ENCODE measurements at regions not wholly inside any gene's neighbourhood (a gene's known extent, or its start where the extent isn't known, plus 50 kb on each side); places are given as distances from the start of the nearest gene placed in this dataset.

DNA sequence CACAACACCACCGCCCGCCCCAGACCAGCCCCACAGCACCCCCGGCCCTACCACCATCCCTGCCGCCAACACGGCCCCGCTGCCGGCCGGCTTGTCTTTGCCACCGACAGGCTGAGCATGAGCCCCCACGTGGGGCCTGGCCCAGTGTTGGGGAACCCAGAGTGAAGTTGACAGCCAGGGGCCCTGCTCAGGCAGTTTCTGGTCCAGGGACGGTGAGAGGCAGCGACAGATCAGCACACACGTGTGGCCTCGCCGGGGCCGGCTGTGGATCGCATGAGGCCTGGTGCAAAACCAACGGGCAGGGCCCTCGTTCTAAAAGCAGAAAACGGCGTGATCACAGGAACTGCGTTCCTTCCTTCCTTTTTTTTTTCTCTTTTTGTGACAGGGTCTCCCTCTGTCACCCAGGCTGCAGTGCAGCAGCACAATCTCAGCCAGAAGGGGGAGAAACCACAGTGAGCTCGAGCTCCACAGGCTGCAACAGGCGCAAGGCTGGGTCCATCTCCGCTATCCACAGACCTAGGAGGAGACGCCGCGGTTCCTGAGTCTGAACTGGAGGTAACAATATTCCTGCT, 50.5 kb upstream of the FBRSL1 start:
- DNase-seq: no peak

DNA sequence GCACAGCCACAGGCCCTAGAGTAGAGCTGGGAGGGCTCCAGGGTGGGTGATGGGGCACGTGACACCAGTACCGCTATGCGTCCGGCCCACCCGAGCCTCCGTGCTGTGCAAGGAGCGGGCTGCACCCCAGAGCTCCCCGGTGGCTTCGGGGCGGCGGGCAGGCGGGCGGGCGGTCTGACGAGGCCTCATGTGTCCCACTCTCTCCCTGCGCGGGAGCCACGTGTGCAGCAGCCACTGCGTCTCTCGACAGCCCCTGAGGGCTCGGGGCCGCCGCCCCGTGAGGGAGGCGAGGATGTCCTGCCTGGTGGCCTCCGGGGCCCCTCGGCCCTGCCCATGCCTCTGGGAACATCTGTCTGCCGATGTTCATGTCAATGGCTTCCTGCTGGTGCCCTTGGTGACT, 51.2 kb upstream of the FBRSL1 start:
- DNase-seq: no peak

DNA sequence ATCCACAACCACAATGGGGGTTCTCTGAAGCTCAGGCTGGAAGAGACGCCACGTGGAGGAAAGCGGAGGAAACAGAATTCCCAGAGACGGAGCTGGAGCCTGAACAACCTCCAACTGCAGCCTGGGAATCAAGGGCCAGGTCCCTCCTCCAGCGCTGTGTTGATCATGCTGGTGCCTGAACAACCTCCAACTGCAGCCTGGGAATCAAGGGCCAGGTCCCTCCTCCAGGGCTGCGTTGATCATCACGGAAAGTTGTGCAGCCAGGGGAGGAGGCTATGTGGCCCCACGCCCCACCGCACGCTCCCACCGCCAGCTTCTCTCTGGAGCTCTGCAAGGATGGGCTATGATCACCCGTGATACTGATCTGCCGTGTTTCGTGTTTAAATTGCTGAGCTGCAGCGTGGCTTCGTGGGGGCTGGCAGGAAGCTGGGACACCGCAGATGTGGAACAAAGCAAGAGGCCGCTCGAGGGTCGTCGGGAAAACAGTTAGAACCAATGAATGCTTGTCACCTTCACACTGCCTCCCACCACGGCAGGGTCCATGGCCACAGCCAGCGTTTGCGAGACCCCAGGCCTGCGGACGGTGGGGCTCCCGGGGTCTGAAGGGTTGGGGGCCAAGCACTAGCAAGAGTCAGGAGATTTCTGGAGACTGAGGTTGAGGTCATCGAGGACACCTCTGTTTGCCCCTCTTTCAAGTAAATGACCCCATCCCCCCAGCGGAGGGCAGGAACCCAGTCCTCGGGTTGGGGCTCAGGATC, 51.8 kb upstream of the FBRSL1 start:
- DNase-seq: no peak

DNA sequence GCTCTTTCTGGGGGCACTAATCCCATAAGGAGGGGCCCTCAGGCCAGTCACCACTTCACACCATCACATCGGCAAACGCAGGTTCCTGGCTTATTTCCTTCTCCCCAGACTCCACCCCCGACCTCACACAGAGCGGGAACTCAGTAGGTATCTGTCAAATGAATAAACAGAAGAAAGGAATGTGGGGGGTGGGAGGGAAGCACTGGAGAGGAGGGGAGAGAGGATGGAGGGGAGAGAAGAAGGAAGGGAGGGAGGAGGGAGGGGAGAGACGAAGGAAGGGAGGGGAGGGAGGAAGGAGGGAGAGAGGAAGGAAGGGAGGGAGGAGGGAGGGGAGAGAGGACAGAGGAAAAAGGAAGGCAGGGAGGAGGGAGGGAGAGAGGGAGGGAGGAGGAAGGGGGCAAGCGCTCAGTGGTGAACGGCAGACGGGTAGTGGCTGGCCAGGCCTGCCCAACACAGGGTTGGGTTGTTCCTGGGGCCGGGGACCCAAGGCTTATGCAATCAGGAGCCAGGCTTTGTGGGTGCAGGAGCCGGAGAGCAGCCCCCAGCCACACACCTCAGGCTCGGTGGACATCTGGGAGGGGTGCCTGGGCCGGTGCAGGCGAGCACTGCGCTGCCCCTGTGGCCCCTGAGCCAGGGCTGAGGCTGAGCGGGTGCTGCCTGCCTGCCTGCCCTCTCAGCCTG, 52.6 kb upstream of the FBRSL1 start:
- no peak for DNase-seq

DNA sequence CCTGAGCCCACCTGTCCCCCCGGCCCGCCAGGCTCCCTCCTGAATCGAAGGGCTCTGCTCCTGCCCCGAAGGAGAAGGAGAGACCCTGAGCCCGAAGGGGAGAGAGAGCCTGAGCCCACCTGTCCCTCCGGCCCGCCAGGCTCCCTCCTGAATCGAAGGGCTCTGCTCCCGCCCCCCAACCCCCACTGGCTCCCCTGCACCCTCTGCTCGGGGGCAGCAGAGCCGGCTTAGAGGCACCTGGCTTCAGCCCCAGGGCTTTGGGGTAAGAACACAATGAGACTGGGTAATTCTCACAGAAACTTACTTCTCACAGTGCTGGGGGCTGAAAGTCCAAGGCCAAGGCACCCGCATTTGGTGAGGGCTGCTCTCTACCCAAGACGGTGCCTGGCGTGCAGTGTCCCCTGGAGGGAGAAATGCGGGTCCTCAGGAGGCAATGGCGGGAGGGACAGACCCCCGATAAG, 53.1 kb upstream of the FBRSL1 start:
- no peak for DNase-seq

DNA sequence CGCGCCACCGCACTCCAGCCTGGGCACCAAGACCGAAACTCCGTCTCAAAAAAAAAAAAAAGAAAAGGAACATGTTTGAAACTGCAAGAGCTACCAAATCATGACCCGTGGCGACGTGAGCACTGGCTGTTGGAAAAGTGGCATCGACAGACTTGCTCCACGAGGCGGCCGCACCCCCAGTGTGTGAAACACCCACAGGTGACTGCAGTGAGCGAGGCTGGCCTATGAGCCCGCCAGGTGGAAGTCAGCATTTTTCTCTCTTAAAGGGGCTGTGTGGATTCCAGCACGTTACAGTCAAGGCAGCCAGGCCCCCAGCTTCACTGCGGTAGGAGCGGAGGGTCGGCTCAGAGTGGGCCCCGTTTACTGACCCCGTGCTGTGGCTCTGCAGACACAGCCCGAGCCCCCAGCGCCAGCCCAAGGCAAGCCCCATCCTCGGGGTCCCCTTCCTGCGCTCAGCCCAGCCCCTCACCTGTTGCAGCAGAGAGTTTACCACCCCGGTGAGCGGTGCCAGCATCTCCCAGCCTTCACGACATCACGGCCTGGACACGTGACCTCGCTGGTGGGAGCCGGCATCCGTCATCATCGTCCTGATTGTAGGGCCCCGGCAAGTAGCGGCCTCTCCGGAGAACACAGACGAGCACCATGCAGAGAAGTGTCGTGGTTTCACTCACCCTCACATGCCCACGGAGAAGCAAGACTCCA, 54.3 kb upstream of the FBRSL1 start:
- no peak for DNase-seq

DNA sequence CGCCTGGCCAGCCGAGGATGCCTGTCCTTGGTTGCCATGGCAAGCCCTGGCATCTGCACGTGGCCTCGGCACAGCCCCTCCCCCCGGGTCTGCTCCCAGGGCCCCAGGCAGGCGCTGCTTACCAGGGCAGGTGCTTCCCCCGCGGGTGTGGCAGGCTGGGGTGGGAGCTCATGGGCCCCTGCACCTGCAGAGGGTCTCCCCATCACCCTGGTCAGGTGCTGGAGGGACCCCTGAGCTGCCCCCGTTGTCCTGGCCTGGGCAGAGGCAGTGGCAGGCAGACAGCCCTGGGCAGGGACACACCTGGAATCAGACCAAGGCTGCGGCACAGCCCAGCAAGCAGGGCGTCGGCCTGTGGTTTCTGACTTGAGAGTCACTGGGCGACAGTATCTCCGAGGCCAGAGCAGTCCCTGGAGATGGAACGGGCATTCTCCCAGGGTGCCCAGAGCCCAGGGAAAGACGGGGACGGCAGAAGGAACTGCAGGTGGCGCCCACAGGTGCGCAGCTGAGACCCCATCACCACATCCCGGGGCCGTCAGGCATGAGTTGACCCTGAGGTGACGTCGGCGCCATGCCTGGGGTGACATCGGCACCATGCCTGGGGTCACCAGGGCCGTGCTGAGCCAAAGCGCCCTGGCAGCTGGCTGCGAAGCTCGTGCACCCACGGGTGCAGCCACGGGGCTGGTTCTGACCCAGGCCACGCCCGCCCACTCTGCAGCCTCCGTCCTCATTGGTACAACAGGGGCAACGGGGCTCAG, 56.1 kb upstream of the FBRSL1 start:
- DNase-seq: peak; percentile 25

DNA sequence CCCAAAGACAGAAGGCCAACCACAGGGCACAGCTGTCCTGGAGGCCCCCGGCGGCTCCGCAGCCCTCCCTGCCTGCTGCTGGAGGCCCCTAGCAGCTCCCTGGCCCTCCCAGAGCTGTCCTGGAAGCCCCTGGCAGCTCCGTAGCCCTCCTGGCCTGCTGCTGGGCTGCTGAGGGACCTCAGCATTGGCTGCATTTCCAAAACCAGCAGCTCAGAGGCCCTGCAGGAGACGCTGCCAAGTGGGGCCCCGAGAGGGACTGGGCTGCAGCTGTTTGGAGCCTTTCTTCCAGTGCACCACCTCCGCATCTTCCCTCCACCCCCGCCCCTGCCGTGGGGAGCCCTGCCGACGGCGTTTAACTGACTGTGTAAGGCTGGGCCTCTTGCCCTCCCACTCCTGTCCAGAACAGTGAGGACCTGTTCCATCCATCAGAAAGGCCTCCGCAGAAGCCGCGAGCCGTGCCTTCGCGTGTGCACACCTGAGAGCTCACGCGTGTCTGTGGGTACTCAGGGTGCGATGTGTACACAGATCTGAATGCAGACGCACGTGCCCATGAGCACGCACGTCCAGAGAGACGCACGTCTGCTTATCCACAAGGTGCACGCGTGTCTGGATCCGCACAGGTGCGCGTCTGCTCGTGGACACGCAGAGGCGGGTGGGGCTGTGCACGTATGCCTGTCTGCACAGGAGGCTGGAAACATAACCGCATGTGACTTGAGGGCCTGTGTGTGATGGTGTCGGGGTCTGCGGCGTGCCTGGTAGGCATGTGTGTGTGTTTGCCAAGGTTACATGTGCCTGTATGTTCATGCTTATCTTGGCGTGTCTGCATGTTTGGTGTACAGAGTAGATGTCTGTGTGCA, 57.0 kb upstream of the FBRSL1 start:
- no peak for DNase-seq

DNA sequence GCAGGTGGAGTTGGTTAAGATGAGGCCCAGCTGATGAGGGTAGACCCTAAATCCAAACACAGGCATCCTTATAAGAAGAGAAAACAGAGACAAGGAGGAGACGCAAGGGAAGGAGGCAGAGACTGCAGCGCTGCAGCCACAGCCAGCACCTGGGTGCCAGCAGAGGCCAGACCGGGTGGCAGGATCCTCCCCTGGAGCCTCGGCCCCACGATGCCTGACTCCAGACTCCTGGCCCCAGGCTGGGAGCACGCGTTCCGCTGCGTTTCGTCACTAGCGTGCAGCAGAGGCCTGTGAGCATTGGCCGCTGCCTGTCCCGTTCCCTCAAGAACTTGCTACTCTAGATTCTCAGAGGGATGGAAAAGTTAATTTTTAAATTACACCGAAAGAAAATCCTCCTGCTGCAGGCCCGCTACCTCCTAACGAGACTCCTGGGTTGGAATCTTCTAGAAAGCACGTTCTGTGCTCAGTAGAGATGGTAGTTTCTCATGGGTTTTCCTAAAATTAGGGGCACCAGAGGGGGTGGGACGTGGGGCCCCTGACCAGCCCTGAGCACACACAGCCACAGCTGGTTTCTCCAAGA, 57.7 kb upstream of the FBRSL1 start:
- DNase-seq: no peak

DNA sequence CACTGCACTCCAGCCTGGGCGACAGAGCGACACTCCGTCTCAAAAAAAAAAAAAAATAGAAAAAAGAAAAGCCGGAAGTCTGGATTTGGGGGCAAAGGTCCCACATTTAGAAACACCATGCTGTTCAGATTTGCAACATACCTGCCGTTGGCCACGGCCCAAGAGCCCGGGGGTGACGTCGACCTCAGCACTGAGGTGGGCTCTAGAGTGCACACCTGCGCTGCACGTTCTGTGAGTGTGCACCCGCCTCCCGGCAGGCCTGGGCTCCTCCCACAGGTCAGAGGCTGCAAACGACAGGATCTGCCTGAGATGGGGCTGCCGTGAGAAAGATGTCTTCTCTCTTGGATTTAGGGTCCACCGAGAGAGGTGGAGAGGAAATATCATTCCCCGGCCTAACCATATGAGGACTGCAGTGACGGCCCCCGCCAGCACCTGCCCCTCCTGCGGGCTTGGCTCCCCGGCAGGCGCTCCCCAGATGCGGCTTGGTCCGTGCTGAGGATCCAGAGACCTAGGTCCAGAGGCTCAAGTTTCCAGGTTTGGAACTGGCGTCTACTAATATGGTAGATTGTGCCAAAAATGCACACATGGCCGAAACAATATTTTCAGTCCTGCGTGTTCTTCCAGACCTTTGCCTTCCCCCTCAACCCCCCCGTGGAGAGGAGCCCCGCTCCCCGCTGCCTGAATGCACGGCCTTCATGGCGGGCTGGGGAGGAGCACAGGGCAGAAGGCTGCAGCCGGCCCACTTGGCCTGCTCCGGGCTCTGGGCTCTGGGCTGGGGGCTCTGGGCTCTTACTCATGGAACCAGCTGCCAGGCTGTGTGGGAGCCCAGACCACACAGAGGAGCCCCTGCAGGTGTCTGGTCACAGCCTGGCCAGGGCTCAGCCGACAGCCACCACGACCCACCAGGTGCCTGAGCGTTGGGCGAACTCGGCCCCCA, 58.8 kb upstream of the FBRSL1 start:
- DNase-seq: no peak

DNA sequence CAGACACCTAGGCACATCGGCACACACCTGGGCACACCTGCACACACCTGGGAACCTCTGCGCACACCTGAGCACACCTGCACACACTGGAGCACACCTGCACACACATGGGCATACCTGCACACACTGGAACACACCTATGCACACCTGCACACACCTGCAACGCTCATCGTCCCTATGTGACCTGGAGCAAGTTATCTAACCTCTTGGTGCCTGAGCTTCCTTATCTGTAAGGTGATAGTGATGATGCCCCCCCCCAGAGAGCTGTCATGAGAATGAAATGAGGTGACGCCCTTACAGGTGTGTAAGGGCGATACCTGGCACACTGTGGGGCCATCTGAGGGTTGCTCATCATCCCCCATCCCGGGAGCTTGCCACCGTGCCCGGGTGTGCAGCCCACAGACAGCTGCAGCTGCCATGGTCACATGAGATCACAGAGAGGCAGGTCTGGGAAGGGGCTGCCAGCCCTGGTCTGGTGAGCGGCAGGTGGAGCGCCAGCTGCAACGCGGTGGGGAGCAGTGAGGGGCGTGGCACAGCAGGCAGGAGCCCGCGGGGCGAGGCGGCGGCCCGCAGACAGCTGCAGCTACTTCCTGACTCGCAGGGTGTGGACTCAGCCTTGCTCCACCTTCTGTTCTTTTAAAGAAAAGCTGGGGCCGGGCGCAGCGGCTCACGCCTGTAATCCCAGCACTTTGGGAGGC, 59.9 kb upstream of the FBRSL1 start:
- DNase-seq: peak; percentile 91

DNA sequence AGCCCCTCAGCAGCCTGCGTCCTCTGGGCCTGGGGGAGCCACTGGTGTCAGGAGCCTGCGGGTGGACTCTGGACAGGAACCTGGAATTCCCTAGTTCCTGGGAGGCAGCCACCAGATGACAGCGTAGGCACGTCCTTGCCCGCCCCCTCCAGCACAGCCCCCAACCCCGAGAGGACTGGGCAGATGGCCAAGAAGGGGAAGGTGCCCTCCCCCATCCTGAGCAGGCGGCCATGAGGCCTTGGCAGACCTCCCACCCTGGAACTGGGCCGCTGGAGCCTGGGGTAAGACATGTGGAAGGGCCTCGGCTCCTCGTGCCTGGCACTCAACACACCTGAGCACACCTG, 60.4 kb upstream of the FBRSL1 start:
- DNase-seq: peak; percentile 23

DNA sequence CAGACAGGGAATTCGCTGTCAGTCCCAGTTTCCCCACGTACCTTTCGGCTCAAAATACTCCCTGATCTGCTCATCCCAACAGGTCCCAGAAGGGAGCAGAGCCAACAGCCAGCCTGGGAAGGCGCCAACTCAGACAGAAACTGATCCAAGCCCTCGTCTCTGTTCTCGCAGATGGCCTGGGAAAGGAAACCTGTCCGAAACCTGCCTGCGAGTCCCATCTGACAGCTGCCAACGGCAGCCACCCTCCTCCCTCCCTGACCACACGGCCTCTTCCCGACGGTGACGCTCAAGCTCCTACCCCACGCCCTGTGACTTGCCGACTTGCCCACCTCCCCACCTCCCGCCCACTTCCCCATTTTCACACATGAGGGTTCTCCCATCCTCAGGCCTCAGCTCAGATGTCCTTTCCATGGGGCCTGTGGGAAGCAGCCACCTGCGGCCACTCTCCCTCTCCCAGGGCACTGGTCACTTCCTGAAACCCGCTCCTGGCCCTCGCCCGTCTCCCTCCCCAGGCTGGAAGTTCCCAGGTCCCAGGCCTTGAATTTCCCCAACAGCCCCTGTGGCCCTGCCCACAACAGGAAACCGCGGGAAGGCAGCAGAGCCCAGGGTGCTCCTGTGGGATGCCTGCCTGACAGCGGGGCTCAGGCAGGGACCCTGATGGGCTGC, 60.9 kb upstream of the FBRSL1 start:
- DNase-seq: peak; percentile 47

DNA sequence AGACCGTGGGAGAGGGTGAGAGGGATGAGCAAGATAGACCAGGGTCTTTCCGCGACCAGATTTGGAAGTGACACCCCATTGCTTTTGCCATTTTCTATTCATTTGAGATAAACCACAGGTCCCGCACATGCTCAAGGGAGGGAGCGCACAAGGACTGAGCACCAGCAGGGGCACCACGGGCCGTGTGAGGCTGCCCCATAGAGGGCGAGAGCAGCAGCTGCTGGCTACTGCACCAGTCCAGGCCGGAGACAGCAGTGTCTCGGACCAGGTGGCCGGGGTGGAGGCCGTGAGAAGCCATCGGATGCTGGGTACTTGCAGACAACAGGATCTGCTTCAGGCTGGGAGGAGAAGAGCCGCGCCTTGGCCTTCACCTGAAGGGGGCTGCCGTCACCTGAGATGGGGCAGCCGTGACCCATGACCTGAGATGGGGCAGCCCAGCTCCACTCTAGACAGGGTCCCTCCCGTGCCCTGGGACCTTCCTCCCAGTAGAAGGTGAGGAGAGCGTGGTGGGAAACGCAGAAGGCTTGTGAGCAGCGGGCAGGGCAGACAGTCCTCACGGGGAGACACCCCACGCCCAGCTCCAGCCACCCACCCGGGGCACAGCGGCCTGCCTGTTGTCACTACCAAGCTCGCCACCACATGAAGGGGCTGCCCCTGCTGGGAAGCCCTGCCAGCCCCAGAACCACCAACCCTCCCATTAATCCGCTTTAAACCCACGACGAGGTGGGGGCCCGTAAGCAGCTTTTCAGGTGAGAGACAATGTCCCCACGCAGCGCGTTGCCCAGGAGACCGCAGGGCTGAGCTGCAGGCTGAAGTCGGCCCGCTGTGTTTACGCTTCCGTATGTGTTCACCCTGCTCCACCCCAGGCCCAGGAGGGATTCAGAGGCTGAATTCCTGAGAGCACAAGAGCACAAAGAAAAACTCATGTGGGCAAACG, 61.7 kb upstream of the FBRSL1 start:
- DNase-seq: no peak

DNA sequence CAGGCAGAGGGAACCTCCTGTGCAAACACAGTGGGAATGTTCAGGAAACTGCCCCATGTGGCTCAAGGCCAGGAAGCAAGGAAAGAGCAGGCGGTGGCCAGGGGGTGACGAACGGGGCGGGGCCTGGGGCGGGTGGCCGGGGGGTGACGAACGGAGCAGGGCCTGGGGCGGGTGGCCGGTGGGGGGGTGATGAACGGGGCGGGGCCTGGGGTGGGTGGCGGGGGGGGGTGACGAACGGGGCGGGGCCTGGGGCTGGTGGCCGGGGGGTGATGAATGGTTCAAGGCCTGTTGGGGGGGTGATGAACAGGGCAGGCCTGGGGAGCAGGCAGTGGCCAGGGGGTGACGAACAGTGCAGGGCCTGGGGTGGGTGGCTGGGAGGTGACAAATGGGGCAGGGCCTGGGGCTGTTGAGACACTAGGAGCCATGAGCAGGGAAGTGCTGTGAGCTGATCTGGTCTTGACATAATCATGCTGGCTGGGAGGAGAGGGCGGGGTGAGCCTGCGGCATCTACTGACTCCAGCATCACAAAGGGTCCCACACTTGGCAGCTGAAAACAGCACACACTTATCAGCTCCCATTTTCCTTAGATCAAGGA, 62.7 kb upstream of the FBRSL1 start:
- DNase-seq: no peak

DNA sequence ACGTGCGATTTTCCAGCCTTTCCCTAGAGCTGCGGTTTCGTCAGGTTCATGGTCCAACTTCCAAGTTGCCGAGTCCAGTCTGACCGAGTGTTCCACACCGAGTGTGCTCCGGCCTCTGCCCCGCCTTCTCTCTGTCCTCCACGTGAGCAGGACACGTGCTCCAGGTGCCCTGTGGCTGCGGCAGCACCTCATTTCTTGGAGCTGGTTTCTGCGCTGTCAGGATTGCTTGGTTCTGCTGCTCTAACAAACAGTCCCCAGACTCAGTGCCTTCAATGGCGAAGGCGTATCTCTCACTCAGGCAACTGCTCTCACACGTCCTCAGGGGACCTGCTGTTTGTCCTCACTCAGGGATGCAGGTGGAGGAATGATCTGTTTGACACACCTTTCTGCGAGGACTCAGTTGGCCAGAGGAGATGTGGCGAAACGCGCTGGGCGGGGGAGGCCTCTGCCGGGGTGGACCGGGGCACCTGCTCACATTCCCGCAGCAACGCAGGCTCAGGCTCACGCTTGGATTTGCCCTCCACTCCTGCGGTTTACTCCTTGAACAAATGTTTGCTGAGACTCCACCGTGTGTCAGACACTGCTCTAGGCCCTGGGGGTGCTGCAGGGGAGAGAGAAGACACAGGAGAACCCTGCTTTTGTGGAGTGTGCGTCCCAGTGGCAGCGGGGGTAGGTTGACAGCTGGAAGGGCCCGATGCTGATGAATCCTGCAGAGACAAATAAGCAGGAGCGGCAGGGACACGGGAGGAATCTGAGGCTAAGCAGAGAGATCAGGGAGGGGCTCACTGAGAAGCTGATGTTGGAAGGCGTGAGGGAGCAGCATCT, 63.4 kb upstream of the FBRSL1 start:
- no peak for DNase-seq

DNA sequence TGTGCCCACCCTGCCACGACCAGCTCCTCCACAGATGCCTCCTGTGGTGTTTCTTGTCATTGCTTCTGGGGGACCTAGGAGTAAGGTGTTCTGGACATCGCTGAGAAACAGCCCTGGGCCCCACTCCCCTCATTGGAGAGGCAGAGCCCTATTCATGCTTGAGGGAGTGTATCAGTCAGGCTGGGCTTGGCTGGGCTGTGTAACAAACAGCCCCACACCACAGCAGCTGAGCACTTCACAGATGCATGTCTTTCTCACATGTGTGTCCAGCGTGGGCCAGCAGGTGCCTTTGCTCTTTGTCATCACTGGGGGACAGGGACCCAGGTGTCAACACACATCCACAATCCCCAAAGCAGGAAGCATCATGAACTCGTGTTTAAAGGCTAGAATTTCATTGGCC, 65.1 kb upstream of the FBRSL1 start:
- no peak for DNase-seq
